ENCODE measurements at regions not wholly inside any gene's neighbourhood (a gene's known extent, or its start where the extent isn't known, plus 50 kb on each side); places are given as distances from the start of the nearest gene placed in this dataset.
"Not testable (repeated sequence)": the region's sequence is repeated elsewhere in the genome, so short reads cannot be mapped to it uniquely, and the experiment has no call there.

GRCh38 chr5:98227489-98227888 is 546.0 kb upstream of the RGMB start:
- CTCF ChIA-PET, result no interaction called here
- no peaks in the 10 kb centered on the region for H3K27me3 Mint-ChIP-seq (ENCODE audit: insufficient read depth, unreplicated experiment)

GRCh38 chr5:98231089-98231488 is 542.4 kb upstream of the RGMB start:
- Histone ChIP-seq H3K36me3 (ENCODE audit: control insufficient read depth, insufficient read depth, low read length) (no peaks in the 10 kb centered on the region), H3K4me1 (no peaks in the 10 kb centered on the region), H3K9me3 (no peaks in the 10 kb centered on the region), H3K27me3 (replicated peaks; ENCODE audit: control insufficient read depth, insufficient read depth, low read length) (no peaks in the 10 kb centered on the region), H3K4me3 (ENCODE audit: low read depth, low read length) (no peak overlapping the region)
- Mint-ChIP-seq H3K36me3 (ENCODE audit: insufficient read depth, unreplicated experiment) (no peaks in the 10 kb centered on the region), H3K4me3 (ENCODE audit: unreplicated experiment) (no peak overlapping the region), H3K27me3 (ENCODE audit: insufficient read depth, unreplicated experiment) (no peaks in the 10 kb centered on the region), H3K9me3 (ENCODE audit: unreplicated experiment) (peaks cover 16% of the 10 kb centered on the region), H3K27ac (ENCODE audit: unreplicated experiment) (no peak overlapping the region), H3K4me1 (ENCODE audit: low read depth, unreplicated experiment) (no peaks in the 10 kb centered on the region)
- intact Hi-C loops (cut with micrococcal nuclease; ENCODE audit: unreplicated experiment), result no loop called here
- TF ChIP-seq CTCF (IDR thresholded peaks at IDR 0.05; ENCODE audit: insufficient read depth in 1 of 2, low read depth in 1 of 2, low read length in 1 of 2, severe bottlenecking in 1 of 2, unreplicated experiment in 1 of 2), result no peak
- CTCF ChIA-PET, result no interaction called here
- POLR2A ChIA-PET, result no interaction called here
- no peak for DNase-seq
- BruUV-seq (replicated peaks), result no TSS peak

More at GRCh38 chr5:98227489-98227888, 546.0 kb upstream of the RGMB start:
- H3K27ac Mint-ChIP-seq (ENCODE audit: unreplicated experiment), result no peak overlapping the region
- TF ChIP-seq CTCF (IDR thresholded peaks at IDR 0.05; ENCODE audit: insufficient read depth in 1 of 2, low read depth in 1 of 2, low read length in 1 of 2, severe bottlenecking in 1 of 2, unreplicated experiment in 1 of 2), result no peak
- Histone ChIP-seq H3K4me1 (no peaks in the 10 kb centered on the region), H3K36me3 (ENCODE audit: control insufficient read depth, insufficient read depth, low read length) (no peaks in the 10 kb centered on the region), H3K4me3 (ENCODE audit: low read depth, low read length) (no peak overlapping the region), H3K9me3 (no peaks in the 10 kb centered on the region), H3K27me3 (replicated peaks; ENCODE audit: control insufficient read depth, insufficient read depth, low read length) (no peaks in the 10 kb centered on the region)
- intact Hi-C loops (cut with micrococcal nuclease; ENCODE audit: unreplicated experiment), result no loop called here
- H3K4me3 Mint-ChIP-seq (ENCODE audit: unreplicated experiment), result no peak overlapping the region
- POLR2A ChIA-PET, result no interaction called here
- H3K36me3 Mint-ChIP-seq (ENCODE audit: insufficient read depth, unreplicated experiment), result no peaks in the 10 kb centered on the region
- no peaks in the 10 kb centered on the region for H3K4me1 Mint-ChIP-seq (ENCODE audit: low read depth, unreplicated experiment)
- no TSS peak for BruUV-seq (replicated peaks)
- DNase-seq, result no peak
- H3K9me3 Mint-ChIP-seq (ENCODE audit: unreplicated experiment), result peaks cover 19% of the 10 kb centered on the region

GRCh38 chr5:98237794-98238193 is 535.7 kb upstream of the RGMB start:
- POLR2A ChIA-PET; intact Hi-C loops (cut with micrococcal nuclease; ENCODE audit: unreplicated experiment): not testable (repeated sequence)

GRCh38 chr5:98243972-98244371 is 529.5 kb upstream of the RGMB start:
- H3K27ac Mint-ChIP-seq (ENCODE audit: unreplicated experiment), result no peak overlapping the region
- no peak for TF ChIP-seq CTCF (IDR thresholded peaks at IDR 0.05; ENCODE audit: insufficient read depth in 1 of 2, low read depth in 1 of 2, low read length in 1 of 2, severe bottlenecking in 1 of 2, unreplicated experiment in 1 of 2)
- H3K9me3 Mint-ChIP-seq (ENCODE audit: unreplicated experiment), result no peaks in the 10 kb centered on the region
- H3K36me3 ChIP-seq (ENCODE audit: control insufficient read depth, insufficient read depth, low read length), result no peaks in the 10 kb centered on the region
- CTCF ChIA-PET, result no interaction called here
- H3K9me3 ChIP-seq, result no peaks in the 10 kb centered on the region
- DNase-seq, result no peak
- POLR2A ChIA-PET, result no interaction called here
- no peaks in the 10 kb centered on the region for H3K4me1 ChIP-seq
- H3K27me3 ChIP-seq (replicated peaks; ENCODE audit: control insufficient read depth, insufficient read depth, low read length), result no peaks in the 10 kb centered on the region
- no peak overlapping the region for H3K4me3 ChIP-seq (ENCODE audit: low read depth, low read length)
- intact Hi-C loops (cut with micrococcal nuclease; ENCODE audit: unreplicated experiment), result no loop called here
- H3K27me3 Mint-ChIP-seq (ENCODE audit: insufficient read depth, unreplicated experiment), result no peaks in the 10 kb centered on the region
- no peak overlapping the region for H3K4me3 Mint-ChIP-seq (ENCODE audit: unreplicated experiment)
- H3K36me3 Mint-ChIP-seq (ENCODE audit: insufficient read depth, unreplicated experiment), result no peaks in the 10 kb centered on the region
- no peaks in the 10 kb centered on the region for H3K4me1 Mint-ChIP-seq (ENCODE audit: low read depth, unreplicated experiment)
- no TSS peak for BruUV-seq (replicated peaks)

More at GRCh38 chr5:98237794-98238193, 535.7 kb upstream of the RGMB start:
- H3K36me3 ChIP-seq (ENCODE audit: control insufficient read depth, insufficient read depth, low read length); H3K9me3 Mint-ChIP-seq (ENCODE audit: unreplicated experiment); H3K9me3 ChIP-seq; H3K4me3 ChIP-seq (ENCODE audit: low read depth, low read length); H3K4me1 Mint-ChIP-seq (ENCODE audit: low read depth, unreplicated experiment); BruUV-seq (replicated peaks); CTCF ChIA-PET; DNase-seq; H3K27me3 ChIP-seq (replicated peaks; ENCODE audit: control insufficient read depth, insufficient read depth, low read length); H3K4me3 Mint-ChIP-seq (ENCODE audit: unreplicated experiment); H3K4me1 ChIP-seq; H3K36me3 Mint-ChIP-seq (ENCODE audit: insufficient read depth, unreplicated experiment); H3K27ac Mint-ChIP-seq (ENCODE audit: unreplicated experiment); H3K27me3 Mint-ChIP-seq (ENCODE audit: insufficient read depth, unreplicated experiment): not testable (repeated sequence)
